Heart left ventricle (tissue), 16 donors: ENCODE measurements at regions not wholly inside any gene's neighbourhood (a gene's known extent, or its start where the extent isn't known, plus 50 kb on each side); places are given as distances from the start of the nearest gene placed in this dataset.

Experiments
- ATAC-seq, 4 donors: fragments of 200-7000 bp; cut with Tn5 transposase; one replicate each; pipeline ENCODE4 v1.9.1; 2020 to 2022; ENCODE audit warnings: moderate library complexity in 4 of 4, mild to moderate bottlenecking in 3 of 4, moderate number of reproducible peaks in 1 of 4
- DNase-seq, 5 donors: peaks; one replicate each; pipeline ENCODE4 v3.0.0-alpha.2; 2020
- H3K27ac ChIP-seq, 12 donors: fragments of 200-600 bp; sonication (generic) in 4 of 12; one replicate each; pipeline versions ENCODE4 v1.5.0 to v1.8.0; 2016 to 2022; ENCODE audit warnings: mild to moderate bottlenecking in 2 of 12
- H3K27me3 ChIP-seq, 9 donors: fragments of 200-600 bp; sonication (generic) in 2 of 9; one replicate each; pipeline versions ENCODE4 v1.5.1 to v1.8.0; 2016 to 2022; ENCODE audit warnings: mild to moderate bottlenecking in 3 of 9
- H3K36me3 ChIP-seq, 9 donors: fragments of 200-600 bp; sonication (generic) in 2 of 9; one replicate each; pipeline versions ENCODE4 v1.5.0 to v1.8.0; 2018 to 2022; ENCODE audit warnings: mild to moderate bottlenecking in 2 of 9
- H3K4me1 ChIP-seq, 12 donors: fragments of 200-600 bp; sonication (generic) in 4 of 12; one replicate each; pipeline versions ENCODE4 v1.5.0 to v1.8.0; 2016 to 2022; ENCODE audit warnings: mild to moderate bottlenecking in 3 of 12
- H3K4me3 ChIP-seq, 12 donors: fragments of 200-600 bp; sonication (generic) in 4 of 12; one replicate each; pipeline versions ENCODE4 v1.5.0 to v1.8.0; 2017 to 2022; ENCODE audit warnings: mild to moderate bottlenecking in 9 of 12, moderate library complexity in 4 of 12
- H3K9me3 ChIP-seq, 12 donors: fragments of 200-600 bp; sonication (generic) in 4 of 12; one replicate each; pipeline versions ENCODE4 v1.5.0 to v1.8.0; 2016 to 2022; ENCODE audit warnings: mild to moderate bottlenecking in 1 of 12
- CTCF ChIP-seq, 12 donors: fragments of 200-600 bp; sonication (generic) in 4 of 12; IDR thresholded peaks; one replicate each; pipeline versions ENCODE4 v1.5.0 to v1.8.0; 2018 to 2022; ENCODE audit warnings: antibody characterized with exemption in 12 of 12, mild to moderate bottlenecking in 5 of 12
- POLR2A ChIP-seq, 2 donors: fragments of 450-650 bp; IDR thresholded peaks; one replicate each; pipeline ENCODE4 v1.6.1; 2017; ENCODE audit warnings: antibody characterized with exemption in 2 of 2, mild to moderate bottlenecking in 2 of 2, moderate library complexity in 2 of 2
- WGBS, 4 donors: extraction: QIAGEN DNeasy Blood & Tissue Kit in 2 of 4; methylation state at CpG; one replicate each; pipeline versions ENCODE4 v1.1.5 to v1.1.7; 2013 to 2018; 5-methylcytosine and 5-hydroxymethylcytosine counted together
- intact Hi-C, 10 donors: fragments of 100-400 bp; cut with DNase I; formaldehyde crosslinking; loops; one replicate each; pipeline versions ENCODE4 v1.11.1 to v1.14.2; 2022
- donor health status: ischemic (EF 13 %, LVEDD 7.1; RV severe dilation, severe dysfunction).
- donor health status: healthy with polysubstance abuse.
- donor health status: DM: no; HTN: yes; CAD: no.
- donor health status: DM: no; HTN: no; CAD: no.
- donor health status: ischemic (EF 25% LVEDD 6.9; RV normal size, moderate dysfunction).
- donor health status: ischemic (EF 25% LVEDD 5.7; RV mildly dilated, moderate dysfunction).
- donor health status: healthy.
- donor health status: DM: yes; HTN: yes; CAD: no.
- donor health status: ischemic (EF 35%, LVEDD 5.7; RV mildly dilated, moderate dysfunction).
- donor health status: nonischemic (EF 11% LVEDD 7.7; RV severe dilation, severe dysfunction).
- donor health status: DM: yes; HTN: yes; CAD: no.
- donor health status: PGD.
- donor health status: ischemic (EF 29% LVEDD 5.4; RV normal size, mild dysfunction).
- donor health status: nonischemic (EF 23%, LVEDD 6.1; RV moderate dilation, normal function).

GRCh38 chr6:11869672-11870340 lies 91.2 kb upstream of the ADTRP start:
- DNase-seq, result peak; percentile 28 to 63 (median 53)
- Histone ChIP-seq H3K9me3 (no peaks in the 10 kb centered on the region), H3K27me3 (no peaks in the 10 kb centered on the region), H3K36me3 (no peaks in the 10 kb centered on the region), H3K27ac (peak overlapping the region in 6 of 12 donors; percentile 14 to 63 (median 24)), H3K4me3 (no peak overlapping the region), H3K4me1 (peaks cover 0 to 10% (median 4%) of the 10 kb centered on the region in 12 donors)
- WGBS, 4 donors, result 28 to 38% (median 37%) methylated on average over 8 of the region's 8 CpGs
- no peak for TF ChIP-seq POLR2A (IDR thresholded peaks at IDR 0.05)
- no peak for TF ChIP-seq CTCF (IDR thresholded peaks at IDR 0.05)
- ATAC-seq, result peak; percentile 73 to 87 (median 84)
- intact Hi-C loops, result no loop called here

GRCh38 chr6:11868392-11868791 lies 89.8 kb upstream of the ADTRP start:
- WGBS, 4 donors, result 77 to 89% (median 81%) methylated on average over 6 of the region's 6 CpGs
- DNase-seq (no peak), ATAC-seq (no peak)
- Histone ChIP-seq H3K4me3 (no peak overlapping the region), H3K36me3 (no peaks in the 10 kb centered on the region), H3K27ac (no peak overlapping the region), H3K27me3 (no peaks in the 10 kb centered on the region), H3K9me3 (peaks cover 0 to 6% (median 0%) of the 10 kb centered on the region in 12 donors), H3K4me1 (peaks cover 0 to 10% (median 4%) of the 10 kb centered on the region in 12 donors)
- intact Hi-C loops, result no loop called here
- TF ChIP-seq POLR2A (IDR thresholded peaks at IDR 0.05) (no peak), CTCF (IDR thresholded peaks at IDR 0.05) (no peak)

- no peak overlapping the region for H3K4me3 ChIP-seq
- DNase-seq (no peak), ATAC-seq (no peak)
- H3K27ac ChIP-seq, result no peak overlapping the region
- no peaks in the 10 kb centered on the region for H3K36me3 ChIP-seq
- 94 to 97% (median 96%) methylated on average over 8 of the region's 8 CpGs for WGBS, 4 donors
- peaks cover 0 to 6% (median 0%) of the 10 kb centered on the region in 12 donors for H3K9me3 ChIP-seq
- peaks cover 0 to 10% (median 4%) of the 10 kb centered on the region in 12 donors for H3K4me1 ChIP-seq
- no peak for TF ChIP-seq CTCF (IDR thresholded peaks at IDR 0.05)
- no peak for TF ChIP-seq POLR2A (IDR thresholded peaks at IDR 0.05)
- intact Hi-C loops, result no loop called here
- no peaks in the 10 kb centered on the region for H3K27me3 ChIP-seq
Measured at GRCh38 chr6:11865680-11866300, 87.2 kb upstream of the ADTRP start.

- Histone ChIP-seq H3K4me3 (no peak overlapping the region), H3K36me3 (no peaks in the 10 kb centered on the region), H3K4me1 (peaks cover 0 to 14% (median 0%) of the 10 kb centered on the region in 12 donors), H3K27me3 (no peaks in the 10 kb centered on the region), H3K9me3 (no peaks in the 10 kb centered on the region), H3K27ac (no peak overlapping the region)
- intact Hi-C loops, result no loop called here
- DNase-seq (no peak), ATAC-seq (no peak)
- TF ChIP-seq CTCF (IDR thresholded peaks at IDR 0.05) (no peak), POLR2A (IDR thresholded peaks at IDR 0.05) (no peak)
Measured at GRCh38 chr6:11858439-11858838, 79.8 kb upstream of the ADTRP start.
